Colonic mucosa (tissue), 4 donors: ENCODE measurements at regions not wholly inside any gene's neighbourhood (a gene's known extent, or its start where the extent isn't known, plus 50 kb on each side); places are given as distances from the start of the nearest gene placed in this dataset.

ENCODE experiments used
- DNase-seq: peaks from one replicate; pipeline ENCODE4 v3.0.0-alpha.2; 2020
- H3K27ac ChIP-seq: fragments of 200-600 bp; one replicate; pipeline ENCODE4 v1.8.0; 2021
- H3K27me3 ChIP-seq: fragments of 200-600 bp; one replicate; pipeline ENCODE4 v1.8.0; 2021
- H3K36me3 ChIP-seq: fragments of 200-600 bp; one replicate; pipeline ENCODE4 v1.8.0; 2021
- H3K4me1 ChIP-seq: fragments of 200-600 bp; one replicate; pipeline ENCODE4 v1.8.0; 2021; ENCODE audit warnings: mild to moderate bottlenecking
- H3K4me3 ChIP-seq: fragments of 200-600 bp; one replicate; pipeline ENCODE4 v1.8.0; 2021
- H3K9ac ChIP-seq, 2 donors: one replicate each; pipeline ENCODE4 v1.7.0; 2013; ENCODE audit warnings: control low read depth in 2 of 2, low read depth in 2 of 2, low read length in 2 of 2
- H3K9me3 ChIP-seq: fragments of 200-600 bp; one replicate; pipeline ENCODE4 v1.8.0; 2021
- CTCF ChIP-seq: fragments of 200-600 bp; IDR thresholded peaks from one replicate; pipeline ENCODE4 v1.8.0; 2022; ENCODE audit warnings: antibody characterized with exemption, mild to moderate bottlenecking
- intact Hi-C: fragments of 100-400 bp; cut with DNase I; formaldehyde crosslinking; loops from one replicate; pipeline ENCODE4 v1.14.1; 2022
- donor health status: healthy.
- donor health status: DM: no; HTN: no; CAD: no.
- donor health status: DM: no; HTN: no; CAD: no.

GRCh38 chr6:74250161-74250818 is 554.3 kb downstream of the CD109 start:
- H3K36me3 ChIP-seq: no peaks in the 10 kb centered on the region
- TF ChIP-seq CTCF: no peak
- no peak overlapping the region for H3K4me3 ChIP-seq
- H3K27ac ChIP-seq: no peak overlapping the region
- no peaks in the 10 kb centered on the region for H3K27me3 ChIP-seq
- H3K9me3 ChIP-seq: no peaks in the 10 kb centered on the region
- no peak for DNase-seq
- intact Hi-C loops: no loop called here
- no peaks in the 10 kb centered on the region for H3K4me1 ChIP-seq
- H3K9ac ChIP-seq: no peak overlapping the region

- no peak for TF ChIP-seq CTCF
- H3K4me1 ChIP-seq: no peaks in the 10 kb centered on the region
- no peak overlapping the region for H3K4me3 ChIP-seq
- no peaks in the 10 kb centered on the region for H3K36me3 ChIP-seq
- DNase-seq: no peak
- H3K27ac ChIP-seq: no peak overlapping the region
- no peaks in the 10 kb centered on the region for H3K9me3 ChIP-seq
- H3K9ac ChIP-seq: no peak overlapping the region
- no peaks in the 10 kb centered on the region for H3K27me3 ChIP-seq
- intact Hi-C loops: no loop called here
These were observed 553.7 kb downstream of the CD109 start for GRCh38 chr6:74249658-74250057.

GRCh38 chr6:74248966-74249365 is 553.0 kb downstream of the CD109 start:
- TF ChIP-seq CTCF: no peak

GRCh38 chr6:74222768-74223333 is 526.8 kb downstream of the CD109 start:
- Histone ChIP-seq H3K27me3 (no peaks in the 10 kb centered on the region), H3K9ac (no peak overlapping the region), H3K27ac (no peak overlapping the region), H3K4me3 (no peak overlapping the region), H3K36me3 (no peaks in the 10 kb centered on the region), H3K4me1 (no peaks in the 10 kb centered on the region), H3K9me3 (no peaks in the 10 kb centered on the region)
- no peak for DNase-seq
- intact Hi-C loops: no loop called here
- no peak for TF ChIP-seq CTCF

More at GRCh38 chr6:74248966-74249365, 553.0 kb downstream of the CD109 start:
- no peaks in the 10 kb centered on the region for H3K36me3 ChIP-seq
- no peak for DNase-seq
- H3K9me3 ChIP-seq: no peaks in the 10 kb centered on the region
- H3K4me3 ChIP-seq: no peak overlapping the region
- no peaks in the 10 kb centered on the region for H3K27me3 ChIP-seq
- intact Hi-C loops: no loop called here
- no peaks in the 10 kb centered on the region for H3K4me1 ChIP-seq
- H3K27ac ChIP-seq: no peak overlapping the region
- no peak overlapping the region for H3K9ac ChIP-seq

GRCh38 chr6:74213995-74214394 is 518.0 kb downstream of the CD109 start:
- Histone ChIP-seq H3K27ac (no peak overlapping the region), H3K4me1 (no peaks in the 10 kb centered on the region), H3K4me3 (no peak overlapping the region), H3K36me3 (no peaks in the 10 kb centered on the region), H3K27me3 (no peaks in the 10 kb centered on the region), H3K9ac (no peak overlapping the region), H3K9me3 (no peaks in the 10 kb centered on the region)
- no peak for DNase-seq
- TF ChIP-seq CTCF: no peak
- intact Hi-C loops: no loop called here
